GM21423 (cell line): ENCODE measurements at regions not wholly inside any gene's neighbourhood (a gene's known extent, or its start where the extent isn't known, plus 50 kb on each side); places are given as distances from the start of the nearest gene placed in this dataset.

Experiments used
- ATAC-seq: cut with Tn5 transposase; IDR thresholded peaks from one replicate; pipeline ENCODE4 v1.9.1; 2021; ENCODE audit warnings: mild to moderate bottlenecking, moderate library complexity; ENCODE audit not compliant: unreplicated experiment

DNA sequence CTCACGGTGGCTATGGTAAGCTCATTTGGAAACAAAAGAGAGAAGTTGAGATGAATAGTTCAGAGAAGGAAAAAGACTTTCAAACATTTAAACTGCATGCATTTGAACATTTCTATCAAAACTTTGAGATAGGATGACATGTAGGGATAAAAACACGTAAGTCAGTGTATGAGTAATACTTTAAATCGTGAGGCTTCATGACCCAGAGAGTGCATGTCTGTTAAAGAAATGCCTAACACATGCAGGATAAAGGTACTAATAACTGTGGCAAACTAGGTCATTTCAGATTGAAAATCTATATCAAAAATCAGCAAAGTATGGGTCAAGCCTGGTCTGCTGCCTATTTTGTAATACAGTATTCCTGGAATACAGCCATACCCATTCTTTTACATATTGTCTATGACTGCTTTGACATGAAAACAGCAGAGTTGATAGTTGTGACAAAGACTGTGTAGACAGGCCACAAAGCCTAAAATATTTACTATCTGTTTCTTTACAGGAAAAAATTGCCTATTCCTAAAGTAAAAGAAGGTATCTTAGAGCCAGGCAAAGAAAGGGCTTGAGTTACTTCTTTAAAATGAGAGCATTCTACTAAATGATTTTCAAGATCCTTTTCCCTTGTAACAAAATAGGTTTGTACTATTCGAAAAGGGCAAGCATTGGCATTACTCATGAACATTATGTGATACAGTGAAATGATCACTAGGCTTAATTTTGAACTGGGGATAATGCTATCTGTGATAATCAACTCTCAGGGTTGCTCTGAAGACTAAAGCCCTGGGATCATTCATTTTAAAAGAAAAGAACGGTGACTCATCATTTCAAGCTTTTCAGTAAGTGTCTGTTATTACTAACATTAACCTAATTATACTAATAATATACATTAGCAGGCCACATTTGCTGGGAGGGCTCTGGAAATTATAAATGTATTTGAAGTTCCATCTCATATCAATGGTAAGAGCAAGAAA is 185.9 kb downstream of the CRPPA start:
- ATAC-seq, result no peak

- ATAC-seq, result no peak
These were observed 186.7 kb downstream of the CRPPA start for GRCh38 chr7:16234493-16235146.

GRCh38 chr7:16233517-16233916 is 187.8 kb downstream of the CRPPA start:
- ATAC-seq, result no peak

DNA sequence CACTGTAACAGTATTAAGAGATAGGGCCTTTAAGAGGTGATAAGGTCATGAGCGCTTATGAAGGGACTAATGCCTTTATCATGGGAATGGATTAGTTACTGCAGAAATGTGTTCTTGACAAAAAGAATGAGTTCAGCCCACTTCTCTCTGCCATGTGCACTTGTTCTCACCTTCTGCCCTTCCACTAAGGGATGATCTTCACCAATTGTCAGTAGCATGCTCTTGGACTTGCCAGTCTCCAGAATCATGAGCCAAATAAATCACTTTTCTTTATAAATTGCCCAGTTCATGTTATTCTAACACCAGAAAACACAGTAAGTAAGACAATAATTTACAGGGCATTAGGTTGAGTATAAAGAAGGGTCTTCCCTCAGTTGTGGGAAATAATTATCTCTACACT is 189.1 kb downstream of the CRPPA start:
- ATAC-seq, result no peak

GRCh38 chr7:16223963-16224707 is 197.2 kb downstream of the CRPPA start:
- ATAC-seq, result no peak

- ATAC-seq, result no peak
These were observed 208.7 kb downstream of the CRPPA start for GRCh38 chr7:16212610-16213009.

- ATAC-seq, result no peak
These were observed 209.3 kb downstream of the CRPPA start for GRCh38 chr7:16212032-16212431.

DNA sequence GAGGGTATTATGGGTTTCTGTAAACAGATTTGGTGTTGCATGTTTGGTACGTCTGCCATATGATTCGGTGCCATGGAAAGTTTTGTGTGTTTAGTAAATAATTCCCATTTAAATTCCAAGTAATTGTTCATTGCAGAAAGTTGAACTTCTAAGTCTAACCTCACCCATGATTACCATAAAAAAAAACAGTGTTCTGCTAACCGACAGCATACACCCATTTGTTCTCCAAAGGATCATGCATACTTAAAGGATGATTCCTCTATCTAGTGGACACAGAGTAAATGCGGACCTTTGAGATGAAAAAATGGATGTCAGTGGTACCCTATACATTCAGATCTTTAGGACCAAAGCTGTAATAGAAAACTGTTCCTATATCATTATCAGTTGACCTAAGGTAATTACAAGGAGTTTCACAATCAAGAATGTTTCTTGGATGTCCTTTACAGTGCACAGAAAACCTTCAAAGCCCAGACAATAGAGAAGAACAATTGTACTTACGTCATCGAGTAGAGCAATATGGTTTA is 209.9 kb downstream of the CRPPA start:
- ATAC-seq, result no peak

- no peak for ATAC-seq
These were observed 211.2 kb downstream of the CRPPA start for GRCh38 chr7:16210171-16210570.

- no peak for ATAC-seq
These were observed 214.0 kb downstream of the CRPPA start for GRCh38 chr7:16207321-16207720.

DNA sequence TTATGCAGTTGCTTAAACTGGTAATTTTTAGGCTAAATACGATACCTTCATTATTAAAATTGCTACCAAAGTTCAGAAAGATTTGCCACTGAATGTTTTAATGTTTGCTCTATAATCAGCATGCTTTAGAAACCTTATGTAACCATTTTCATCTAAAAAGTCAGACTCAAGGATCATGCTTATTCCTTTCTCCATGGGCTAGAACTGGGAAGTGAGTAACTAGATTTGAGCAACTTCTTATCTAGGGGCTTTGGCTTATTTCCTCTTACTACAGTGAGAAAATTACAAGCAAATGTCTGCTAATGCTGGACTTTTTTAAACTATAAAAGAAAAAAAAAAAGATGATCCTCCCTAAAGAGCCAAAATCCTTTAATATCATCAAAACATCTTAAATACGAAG is 215.9 kb downstream of the CRPPA start:
- no peak for ATAC-seq

GRCh38 chr7:16204953-16205352 is 216.4 kb downstream of the CRPPA start:
- ATAC-seq, result no peak

DNA sequence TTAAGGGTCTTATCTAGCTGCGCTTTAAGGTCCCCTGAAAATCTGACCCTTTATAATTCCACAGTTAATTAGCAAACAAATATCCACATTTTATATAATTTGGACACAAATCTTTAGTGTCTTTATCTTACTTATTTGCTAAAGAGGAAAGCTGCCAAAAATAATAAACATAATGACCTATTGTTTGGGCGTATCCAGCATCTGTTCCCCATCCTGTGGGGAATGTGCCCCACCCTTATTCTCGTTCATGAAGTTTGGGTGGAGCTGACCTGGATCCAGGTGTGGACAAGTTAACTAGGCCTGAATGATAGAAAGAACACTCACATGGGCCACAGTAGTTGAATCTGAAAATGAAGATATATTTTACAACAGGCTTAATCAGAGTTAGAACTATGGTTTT is 218.3 kb downstream of the CRPPA start:
- ATAC-seq, result no peak

DNA sequence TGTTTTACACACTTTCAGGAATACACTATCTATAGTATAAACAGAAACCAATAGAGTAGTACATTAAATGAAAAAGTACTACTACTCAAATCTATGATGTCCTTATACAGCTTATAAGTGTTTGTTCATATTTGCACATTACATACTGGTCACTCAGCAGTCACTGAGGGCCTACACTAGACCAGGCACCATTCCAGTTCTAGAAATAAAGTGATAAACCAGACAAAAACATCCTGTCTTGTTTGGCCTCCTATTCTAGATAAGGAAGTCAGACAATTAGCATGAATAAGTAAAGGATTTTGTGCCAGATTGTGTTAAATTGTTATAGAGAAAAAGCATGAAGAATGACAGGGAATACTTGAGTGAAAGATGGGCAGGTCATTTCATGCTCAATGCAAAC is 219.0 kb downstream of the CRPPA start:
- ATAC-seq, result no peak

GRCh38 chr7:16200591-16200990 is 220.7 kb downstream of the CRPPA start:
- no peak for ATAC-seq

GRCh38 chr7:16193631-16194030 is 227.7 kb downstream of the CRPPA start:
- no peak for ATAC-seq

DNA sequence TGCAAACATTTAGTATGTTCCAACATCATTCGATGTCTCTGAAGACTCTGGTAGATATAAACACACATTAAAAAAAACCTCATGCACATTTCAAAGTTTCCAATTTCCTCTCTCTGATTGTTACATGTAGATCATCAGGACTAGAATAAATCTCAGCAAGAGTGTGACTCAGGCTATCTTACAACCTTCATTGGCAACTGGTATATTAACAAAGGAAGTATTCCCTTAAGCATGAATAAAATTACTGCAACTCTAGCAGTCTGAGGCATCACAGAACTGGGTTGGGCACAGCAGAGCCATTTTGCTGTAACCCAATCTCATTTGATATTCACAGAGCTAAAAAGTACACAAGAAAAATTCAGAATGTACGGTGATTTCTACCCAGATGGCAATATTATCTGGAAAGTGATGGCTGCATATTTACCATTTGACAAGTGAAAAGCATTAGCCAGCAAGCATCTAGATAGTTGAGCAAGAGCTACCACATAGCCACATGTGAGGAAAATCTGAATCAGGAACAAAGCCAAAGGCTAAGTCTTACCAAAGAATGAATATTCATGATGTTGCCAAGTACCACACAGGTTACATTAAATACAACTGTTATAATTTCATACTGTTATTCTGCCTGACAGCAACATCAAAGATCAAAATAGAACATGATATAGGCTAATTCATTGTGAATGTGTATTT is 232.2 kb downstream of the CRPPA start:
- no peak for ATAC-seq

GRCh38 chr7:16187131-16187530 is 234.2 kb downstream of the CRPPA start:
- ATAC-seq, result no peak

GRCh38 chr7:16178585-16178984 is 242.8 kb downstream of the CRPPA start:
- no peak for ATAC-seq

GRCh38 chr7:16178092-16178491 is 243.2 kb downstream of the CRPPA start:
- ATAC-seq, result no peak

DNA sequence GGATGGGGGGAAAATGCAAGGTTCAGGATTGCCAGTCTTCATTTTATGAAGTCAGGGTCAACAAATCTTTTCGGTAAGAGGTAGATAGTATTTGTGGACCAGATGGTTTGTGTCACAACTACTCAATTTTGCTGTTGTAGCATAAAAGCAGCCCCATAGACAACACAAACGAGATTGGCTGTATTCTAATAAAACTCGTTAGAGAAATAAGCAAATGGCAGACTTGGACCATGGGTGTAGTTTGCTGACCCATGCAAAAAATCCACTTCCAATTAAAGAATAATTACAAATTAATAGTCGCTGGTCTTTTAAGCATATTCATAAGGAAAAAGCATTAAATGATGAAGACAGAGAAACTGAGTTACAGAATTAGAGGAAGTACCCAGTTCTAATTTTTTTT is 247.1 kb downstream of the CRPPA start:
- no peak for ATAC-seq
